Spleen (tissue), 11 donors: ENCODE measurements at regions not wholly inside any gene's neighbourhood (a gene's known extent, or its start where the extent isn't known, plus 50 kb on each side); places are given as distances from the start of the nearest gene placed in this dataset.
A peak's percentile ranks its signal among the peaks of the same experiment; 100 is the strongest.
"Not testable (repeated sequence)": the region's sequence is repeated elsewhere in the genome, so short reads cannot be mapped to it uniquely, and the experiment has no call there.

Experiments used
- DNase-seq: peaks from one replicate; pipeline ENCODE4 v3.0.0-alpha.2; 2020
- H3K27ac ChIP-seq, 8 donors: fragments of 200-600 bp; sonication (generic) in 7 of 8; 1 replicate in 4 of 8; 2 replicates in 4 of 8; pipeline versions ENCODE4 v1.5.0 to v1.8.0; 2016 to 2021; ENCODE audit warnings: inconsistent platforms in 4 of 8, mild to moderate bottlenecking in 4 of 8, moderate library complexity in 1 of 8
- H3K27me3 ChIP-seq, 7 donors: fragments of 200-600 bp; sonication (generic) in 6 of 7; replicated peaks in 1 of 7; 1 replicate in 4 of 7; 2 replicates in 3 of 7; pipeline versions ENCODE4 v1.5.0 to v1.8.0; 2016 to 2021; ENCODE audit warnings: inconsistent platforms in 3 of 7, mild to moderate bottlenecking in 1 of 7
- H3K36me3 ChIP-seq, 6 donors: fragments of 200-600 bp; sonication (generic) in 5 of 6; 1 replicate in 4 of 6; 2 replicates in 2 of 6; pipeline versions ENCODE4 v1.5.0 to v1.8.0; 2016 to 2021; ENCODE audit warnings: inconsistent platforms in 2 of 6
- H3K4me1 ChIP-seq, 6 donors: fragments of 200-600 bp; sonication (generic) in 5 of 6; 1 replicate in 3 of 6; 2 replicates in 3 of 6; pipeline versions ENCODE4 v1.5.0 to v1.8.0; 2016 to 2021; ENCODE audit warnings: inconsistent platforms in 3 of 6
- H3K4me3 ChIP-seq, 8 donors: fragments of 200-600 bp; sonication (generic) in 7 of 8; 1 replicate in 4 of 8; 2 replicates in 4 of 8; pipeline versions ENCODE4 v1.5.0 to v1.8.0; 2016 to 2021; ENCODE audit warnings: inconsistent platforms in 4 of 8, mild to moderate bottlenecking in 4 of 8, moderate library complexity in 2 of 8
- H3K9me3 ChIP-seq, 8 donors: fragments of 200-600 bp; sonication (generic) in 7 of 8; 1 replicate in 4 of 8; 2 replicates in 4 of 8; pipeline versions ENCODE4 v1.5.0 to v1.8.0; 2016 to 2021; ENCODE audit warnings: inconsistent platforms in 4 of 8
- POLR2A ChIP-seq, 3 donors: fragments of 450-650 bp; IDR thresholded peaks; one replicate each; pipeline ENCODE4 v1.5.1; 2017; ENCODE audit warnings: antibody characterized with exemption in 3 of 3, mild to moderate bottlenecking in 1 of 3
- POLR2AphosphoS5 ChIP-seq, 3 donors: sonication (generic); formaldehyde crosslinking; IDR thresholded peaks; one replicate each; pipeline ENCODE4 v1.5.1; 2017; ENCODE audit warnings: antibody characterized with exemption in 3 of 3
- WGBS, 5 donors: extraction: QIAGEN DNeasy Blood & Tissue Kit in 3 of 5; methylation state at CpG; one replicate each; pipeline versions ENCODE4 v1.1.5 to v1.1.7; 2013 to 2018; 5-methylcytosine and 5-hydroxymethylcytosine counted together
- intact Hi-C: fragments of 100-400 bp; cut with DNase I; formaldehyde crosslinking; loops from one replicate; pipeline ENCODE4 v1.15.0; 2023; ENCODE audit warnings: low total_unique reads
- TF ChIP-seq, protein P1 (sequence below), 11 experiments: fragments of 200-600 bp in 7 of 11; fragments of 450-650 bp in 4 of 11; sonication (generic) in 4 of 11; IDR thresholded peaks in 8 of 11; conservative IDR thresholded peaks in 3 of 11; 1 replicate in 7 of 11; 2 replicates in 4 of 11; pipeline versions ENCODE4 v1.4.0 to v1.8.0; 2016 to 2021; ENCODE audit warnings: antibody characterized with exemption in 11 of 11, inconsistent platforms in 4 of 11, mild to moderate bottlenecking in 1 of 11
- donor health status: healthy with polysubstance abuse.
- donor health status: DM: no; HTN: no; CAD: no; lungs with moderate emphysema.
- donor health status: DM: no; HTN: no; CAD: no.
- donor health status: Bipolar disorder and iron deficiency.
- donor health status: healthy.
- donor health status: DM: no; HTN: no; CAD: no.
- donor health status: DM: yes; HTN: yes; CAD: no.

DNA sequence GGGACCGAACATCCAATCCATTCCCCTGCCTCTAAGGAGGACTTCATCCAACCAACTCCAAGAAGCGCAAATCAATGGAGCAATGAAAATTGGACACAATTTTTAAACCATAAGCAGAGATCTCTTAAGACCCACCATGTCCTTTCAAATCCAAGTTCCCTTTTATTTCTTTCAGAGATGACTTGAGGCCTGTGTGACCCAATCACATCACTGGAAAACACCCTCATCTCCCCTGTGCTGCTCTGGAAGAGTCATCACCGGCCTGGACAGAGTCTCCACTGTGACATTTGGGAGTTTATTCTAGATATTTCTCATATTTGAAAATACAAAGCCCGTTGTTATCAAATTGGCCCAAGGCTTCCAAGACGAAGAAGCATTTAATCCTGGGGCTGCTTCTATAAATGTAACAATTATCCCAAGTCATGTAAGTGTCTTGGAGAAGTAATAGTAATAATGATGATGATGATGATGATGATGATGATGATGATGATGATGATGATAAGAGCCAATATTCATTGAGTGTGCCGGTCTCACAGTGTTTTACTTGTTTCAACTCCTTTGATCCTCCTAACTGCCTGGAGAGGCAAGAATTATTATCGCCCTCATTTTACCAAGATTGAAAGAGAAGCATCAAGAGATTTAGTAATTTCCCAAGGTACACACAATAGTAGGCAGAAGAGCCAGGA lies 72.1 kb downstream of the COPRS start:
- no peak for DNase-seq
- no peak overlapping the region for H3K4me3 ChIP-seq
- no peaks in the 10 kb centered on the region for H3K27me3 ChIP-seq
- intact Hi-C loops = no loop called here
- no peak overlapping the region for H3K27ac ChIP-seq
- no peaks in the 10 kb centered on the region for H3K9me3 ChIP-seq
- no peaks in the 10 kb centered on the region for H3K36me3 ChIP-seq
- TF ChIP-seq POLR2AphosphoS5 (IDR thresholded peaks at IDR 0.05) = no peak
- TF ChIP-seq, protein P1, sequence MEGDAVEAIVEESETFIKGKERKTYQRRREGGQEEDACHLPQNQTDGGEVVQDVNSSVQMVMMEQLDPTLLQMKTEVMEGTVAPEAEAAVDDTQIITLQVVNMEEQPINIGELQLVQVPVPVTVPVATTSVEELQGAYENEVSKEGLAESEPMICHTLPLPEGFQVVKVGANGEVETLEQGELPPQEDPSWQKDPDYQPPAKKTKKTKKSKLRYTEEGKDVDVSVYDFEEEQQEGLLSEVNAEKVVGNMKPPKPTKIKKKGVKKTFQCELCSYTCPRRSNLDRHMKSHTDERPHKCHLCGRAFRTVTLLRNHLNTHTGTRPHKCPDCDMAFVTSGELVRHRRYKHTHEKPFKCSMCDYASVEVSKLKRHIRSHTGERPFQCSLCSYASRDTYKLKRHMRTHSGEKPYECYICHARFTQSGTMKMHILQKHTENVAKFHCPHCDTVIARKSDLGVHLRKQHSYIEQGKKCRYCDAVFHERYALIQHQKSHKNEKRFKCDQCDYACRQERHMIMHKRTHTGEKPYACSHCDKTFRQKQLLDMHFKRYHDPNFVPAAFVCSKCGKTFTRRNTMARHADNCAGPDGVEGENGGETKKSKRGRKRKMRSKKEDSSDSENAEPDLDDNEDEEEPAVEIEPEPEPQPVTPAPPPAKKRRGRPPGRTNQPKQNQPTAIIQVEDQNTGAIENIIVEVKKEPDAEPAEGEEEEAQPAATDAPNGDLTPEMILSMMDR (IDR thresholded peaks at IDR 0.05 in 8 of 11, conservative IDR thresholded peaks at IDR 0.05 in 3 of 11) = no peak
- TF ChIP-seq POLR2A (IDR thresholded peaks at IDR 0.05) = no peak
- WGBS, 5 donors = 90 to 94% (median 90%) methylated on average over 7 of the region's 7 CpGs
- no peaks in the 10 kb centered on the region for H3K4me1 ChIP-seq

DNA sequence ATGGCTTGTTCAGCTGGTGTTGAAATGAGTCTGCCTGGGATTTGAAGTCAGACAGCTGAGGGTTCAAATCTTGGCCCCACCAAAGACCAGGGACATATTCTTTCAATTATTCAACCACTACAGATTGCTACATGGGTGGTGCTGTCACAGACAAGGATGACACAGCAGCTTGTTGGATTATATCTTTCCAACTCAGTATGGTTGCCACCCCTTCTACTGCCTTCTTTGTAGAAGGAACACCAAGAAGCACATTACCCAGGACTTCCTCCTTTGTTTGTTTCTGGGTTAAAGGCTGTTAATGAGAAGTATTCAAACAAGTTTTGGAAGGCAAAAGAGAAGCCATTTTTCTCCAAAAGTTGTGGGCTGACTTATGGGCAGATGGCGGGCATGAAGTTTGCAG lies 78.6 kb downstream of the COPRS start:
- H3K36me3 ChIP-seq = no peaks in the 10 kb centered on the region
- no peak for DNase-seq
- WGBS, 5 donors = 32 to 100% (median 94%) methylated on average over 1 of the region's 1 CpG
- intact Hi-C loops = no loop called here
- peaks cover 0 to 7% (median 0%) of the 10 kb centered on the region in 7 donors for H3K27me3 ChIP-seq
- H3K9me3 ChIP-seq = no peaks in the 10 kb centered on the region
- H3K27ac ChIP-seq = no peak overlapping the region
- no peak overlapping the region for H3K4me3 ChIP-seq
- H3K4me1 ChIP-seq = no peaks in the 10 kb centered on the region
- TF ChIP-seq, protein P1 (IDR thresholded peaks at IDR 0.05 in 8 of 11, conservative IDR thresholded peaks at IDR 0.05 in 3 of 11) = no peak
- no peak for TF ChIP-seq POLR2AphosphoS5 (IDR thresholded peaks at IDR 0.05)
- TF ChIP-seq POLR2A (IDR thresholded peaks at IDR 0.05) = no peak

DNA sequence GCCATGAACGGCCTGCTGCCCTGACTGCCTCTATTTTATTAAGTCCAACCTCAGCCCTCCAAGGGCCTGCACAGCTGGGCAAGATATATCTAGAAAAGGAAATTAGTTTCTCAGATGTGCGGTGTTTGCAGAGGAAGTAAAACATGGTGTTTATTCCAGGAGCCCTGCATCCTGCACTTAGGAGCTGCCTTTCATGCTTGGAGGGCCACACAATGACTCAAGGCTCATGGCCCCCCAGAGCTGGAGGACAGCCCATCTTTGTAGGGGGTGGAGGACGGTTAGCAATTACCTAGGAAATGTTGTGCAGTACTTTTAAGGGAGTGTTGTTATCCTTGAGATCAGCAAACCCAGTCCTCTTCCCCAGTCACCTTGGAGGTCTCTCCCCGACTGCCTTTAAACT lies 80.5 kb downstream of the COPRS start:
- no peak for TF ChIP-seq POLR2AphosphoS5 (IDR thresholded peaks at IDR 0.05)
- TF ChIP-seq POLR2A (IDR thresholded peaks at IDR 0.05) = no peak
- TF ChIP-seq, protein P1 (IDR thresholded peaks at IDR 0.05 in 8 of 11, conservative IDR thresholded peaks at IDR 0.05 in 3 of 11) = no peak

DNA sequence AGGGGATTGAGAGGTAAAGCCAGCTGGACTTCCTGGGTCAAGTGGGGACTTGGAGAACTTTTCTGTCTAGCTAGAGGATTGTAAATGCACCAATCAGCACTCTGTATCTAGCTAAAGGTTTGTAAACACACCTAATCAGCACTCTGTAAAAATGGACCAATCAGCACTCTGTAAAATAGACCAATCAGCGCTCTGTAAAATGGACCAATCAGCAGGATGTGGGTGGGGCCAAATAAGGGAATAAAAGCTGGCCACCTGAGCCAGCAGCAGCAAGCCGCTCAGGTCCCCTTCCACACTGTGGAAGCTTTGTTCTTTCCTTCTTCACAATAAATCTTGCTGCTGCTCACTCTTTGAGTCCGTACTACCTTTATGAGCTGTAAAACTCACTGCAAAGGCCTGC lies 87.7 kb downstream of the COPRS start:
- H3K27ac ChIP-seq, H3K9me3 ChIP-seq, H3K36me3 ChIP-seq, intact Hi-C loops, DNase-seq, H3K4me1 ChIP-seq, H3K4me3 ChIP-seq, H3K27me3 ChIP-seq: not testable (repeated sequence)
- 89 to 95% (median 94%) methylated on average over 3 of the region's 3 CpGs for WGBS, 5 donors

More for the DNA sequence above, 80.5 kb downstream of the COPRS start:
- no peak overlapping the region for H3K4me3 ChIP-seq
- 20 to 49% (median 28%) methylated on average over 4 of the region's 4 CpGs for WGBS, 5 donors
- DNase-seq = no peak
- no peak overlapping the region for H3K27ac ChIP-seq
- no peaks in the 10 kb centered on the region for H3K4me1 ChIP-seq
- no peaks in the 10 kb centered on the region for H3K36me3 ChIP-seq
- intact Hi-C loops = no loop called here
- peaks cover 0 to 7% (median 0%) of the 10 kb centered on the region in 7 donors for H3K27me3 ChIP-seq
- H3K9me3 ChIP-seq = no peaks in the 10 kb centered on the region

DNA sequence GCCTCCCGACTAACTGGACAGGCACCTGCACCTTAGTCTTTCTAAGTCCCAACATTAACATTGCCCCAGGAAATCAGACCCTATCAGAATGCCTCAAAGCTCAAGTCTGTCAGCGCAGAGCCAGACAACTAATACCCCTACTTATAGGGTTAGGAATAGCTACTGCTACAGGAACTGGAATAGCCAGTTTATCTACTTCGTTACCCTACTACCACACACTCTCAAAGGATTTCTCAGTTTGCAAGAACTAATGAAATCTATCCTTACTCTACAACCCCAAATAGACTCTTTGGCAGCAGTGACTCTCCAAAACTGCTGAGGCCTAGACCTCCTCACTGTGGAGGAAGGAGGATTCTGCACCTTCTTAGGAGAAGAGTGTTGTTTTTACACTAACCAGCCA lies 88.5 kb downstream of the COPRS start:
- H3K36me3 ChIP-seq, intact Hi-C loops, DNase-seq, H3K27me3 ChIP-seq, H3K4me3 ChIP-seq, H3K4me1 ChIP-seq, H3K9me3 ChIP-seq: not testable (repeated sequence)
- WGBS, 5 donors = 88 to 97% (median 93%) methylated on average over 3 of the region's 3 CpGs
- H3K27ac ChIP-seq = peak overlapping the region in 2 of 8 donors; percentile 26 to 39

DNA sequence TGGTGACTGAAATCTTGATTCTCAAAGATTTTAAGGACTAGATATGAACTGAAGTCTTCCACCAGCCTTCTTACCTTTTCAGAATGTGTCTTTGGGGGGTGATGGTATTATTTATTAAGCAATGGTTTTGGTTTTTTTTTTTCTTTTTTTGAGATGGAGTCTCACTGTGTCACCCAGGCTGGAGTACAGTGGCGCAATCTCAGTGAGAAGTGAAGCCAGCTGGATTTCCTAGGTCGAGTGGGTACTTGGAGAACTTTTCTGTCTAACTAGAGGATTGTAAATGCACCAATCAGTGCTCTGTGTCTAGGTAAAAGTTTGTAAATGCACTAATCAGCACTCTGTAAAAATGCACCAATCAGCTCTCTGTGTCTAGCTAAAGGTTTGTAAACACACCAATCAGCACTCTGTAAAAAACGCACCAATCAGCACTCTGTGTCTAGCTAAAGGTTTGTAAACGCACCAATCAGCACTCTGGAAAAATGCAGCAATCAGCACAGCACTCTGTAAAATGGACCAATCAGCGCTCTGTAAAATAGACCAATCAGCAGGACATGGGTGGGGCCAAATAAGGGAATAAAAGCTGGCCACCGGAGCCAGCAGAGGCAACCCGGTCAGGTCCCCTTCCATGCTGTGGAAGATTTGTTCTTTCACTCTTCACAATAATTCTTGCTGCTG lies 97.1 kb downstream of the COPRS start:
- DNase-seq, intact Hi-C loops, H3K9me3 ChIP-seq, H3K4me3 ChIP-seq, H3K27ac ChIP-seq, H3K36me3 ChIP-seq: not testable (repeated sequence)
- peaks cover 0 to 14% (median 9%) of the 10 kb centered on the region in 6 donors for H3K4me1 ChIP-seq
- WGBS, 5 donors = 81 to 91% (median 85%) methylated on average over 7 of the region's 7 CpGs
- H3K27me3 ChIP-seq = peaks cover 0 to 12% (median 0%) of the 10 kb centered on the region in 7 donors
